GM18499 (cell line): ENCODE measurements at regions not wholly inside any gene's neighbourhood (a gene's known extent, or its start where the extent isn't known, plus 50 kb on each side); places are given as distances from the start of the nearest gene placed in this dataset.

Experiments
- ATAC-seq: cut with Tn5 transposase; IDR thresholded peaks from one replicate; pipeline ENCODE4 v1.9.1; 2021; ENCODE audit warnings: moderate number of reproducible peaks; ENCODE audit not compliant: insufficient read depth, unreplicated experiment

GRCh38 chr2:18819566-18819965 lies 230.2 kb upstream of the NT5C1B start:
- no peak for ATAC-seq

GRCh38 chr2:18814387-18814786 lies 225.0 kb upstream of the NT5C1B start:
- ATAC-seq: no peak

- ATAC-seq: no peak
Observed at GRCh38 chr2:18804536-18804935, 215.2 kb upstream of the NT5C1B start.

- no peak for ATAC-seq
Observed at GRCh38 chr2:18803141-18803939, 214.0 kb upstream of the NT5C1B start.

GRCh38 chr2:18800240-18800971 lies 211.0 kb upstream of the NT5C1B start:
- no peak for ATAC-seq

DNA sequence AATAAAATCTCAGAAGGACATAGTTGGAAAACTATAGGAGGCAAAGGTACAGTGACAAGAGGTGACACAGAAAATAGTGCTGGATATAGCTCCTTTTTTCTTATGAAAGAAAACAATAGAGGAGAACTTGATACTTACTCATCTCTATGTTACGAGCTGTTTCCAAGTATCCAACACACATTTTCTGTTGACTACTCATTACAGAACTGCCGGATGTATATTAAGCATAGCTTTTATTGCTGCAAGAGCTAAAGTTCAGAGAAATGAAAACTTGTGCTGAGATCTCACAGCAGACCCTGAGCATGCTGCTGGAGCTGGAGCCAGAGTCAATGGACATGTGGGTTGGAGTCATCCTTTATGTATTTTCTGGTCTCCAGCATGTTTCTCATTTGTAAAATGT lies 210.0 kb upstream of the NT5C1B start:
- no peak for ATAC-seq

GRCh38 chr2:18797133-18797845 lies 207.9 kb upstream of the NT5C1B start:
- ATAC-seq: no peak

DNA sequence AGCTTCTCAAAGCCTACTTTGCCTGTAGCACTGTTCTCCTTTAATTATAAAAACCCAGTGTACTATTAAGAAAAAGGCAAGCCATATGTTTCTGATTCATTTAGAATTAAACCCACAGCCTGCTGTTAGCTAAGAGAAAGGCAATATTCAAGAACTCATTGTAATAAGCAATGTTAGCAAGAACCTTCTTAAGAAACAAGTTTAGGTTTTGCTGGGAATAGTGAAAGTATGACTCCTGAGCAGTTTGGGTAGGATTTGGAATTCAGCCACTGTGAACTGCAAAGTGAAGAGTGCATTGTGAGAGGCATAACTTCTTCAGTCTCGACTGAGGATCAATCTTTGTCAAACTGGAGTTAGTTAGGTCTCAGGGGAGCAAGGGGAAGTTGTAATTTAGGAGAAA lies 206.5 kb upstream of the NT5C1B start:
- ATAC-seq: no peak

- no peak for ATAC-seq
Observed at GRCh38 chr2:18792684-18793083, 203.3 kb upstream of the NT5C1B start.

DNA sequence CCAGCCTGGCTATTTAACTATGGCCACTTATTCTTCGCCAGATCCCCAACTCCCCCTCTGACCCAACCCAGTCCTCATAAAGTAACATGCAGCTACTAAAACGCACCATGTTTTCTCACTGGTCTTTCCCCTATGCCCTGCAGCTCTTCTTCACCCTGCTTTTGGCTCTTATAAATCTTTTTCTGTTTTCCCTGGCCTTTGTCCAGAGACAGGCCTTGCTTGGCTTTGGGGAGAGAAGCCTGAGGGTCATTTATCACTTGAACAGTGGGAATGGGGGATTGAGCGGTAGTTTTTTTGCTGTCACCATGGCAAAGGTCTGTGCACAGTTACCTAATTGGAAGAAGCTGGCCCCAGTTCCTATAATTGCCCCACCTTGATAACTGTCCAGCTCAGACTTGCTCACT lies 202.9 kb upstream of the NT5C1B start:
- ATAC-seq: no peak

GRCh38 chr2:18791172-18791797 lies 201.9 kb upstream of the NT5C1B start:
- no peak for ATAC-seq

DNA sequence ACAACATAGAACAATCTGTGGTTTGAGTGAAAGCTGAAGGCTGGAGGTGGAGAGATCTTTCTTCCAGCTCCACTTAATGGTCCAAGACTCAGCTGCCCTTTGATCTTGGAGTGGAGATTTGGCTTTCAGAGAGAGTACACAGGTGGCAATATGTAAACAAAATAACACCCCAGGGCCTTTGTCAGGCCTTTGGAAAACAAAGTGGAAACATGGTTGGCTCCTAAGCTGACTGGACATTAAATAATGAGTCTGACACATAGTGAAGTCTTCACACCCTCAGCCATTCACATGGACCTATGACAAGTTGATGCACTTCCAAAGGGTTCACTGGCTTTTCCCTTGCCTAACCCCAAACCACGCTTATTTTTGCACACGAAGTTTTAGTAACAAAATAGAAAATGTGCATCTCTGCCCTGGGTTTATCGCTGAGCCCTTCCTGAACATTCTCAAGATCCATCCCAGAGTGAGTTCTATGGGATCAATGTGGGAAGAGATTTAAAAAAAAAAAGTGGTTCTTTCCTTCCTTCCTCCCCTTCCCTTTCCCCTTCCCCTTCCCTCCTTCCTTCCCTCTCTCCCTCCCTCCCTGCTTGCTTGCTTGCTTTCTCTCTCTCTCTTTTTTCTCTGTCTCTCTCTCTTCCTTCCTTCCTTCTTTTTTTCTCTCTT lies 201.3 kb upstream of the NT5C1B start:
- ATAC-seq: no peak

DNA sequence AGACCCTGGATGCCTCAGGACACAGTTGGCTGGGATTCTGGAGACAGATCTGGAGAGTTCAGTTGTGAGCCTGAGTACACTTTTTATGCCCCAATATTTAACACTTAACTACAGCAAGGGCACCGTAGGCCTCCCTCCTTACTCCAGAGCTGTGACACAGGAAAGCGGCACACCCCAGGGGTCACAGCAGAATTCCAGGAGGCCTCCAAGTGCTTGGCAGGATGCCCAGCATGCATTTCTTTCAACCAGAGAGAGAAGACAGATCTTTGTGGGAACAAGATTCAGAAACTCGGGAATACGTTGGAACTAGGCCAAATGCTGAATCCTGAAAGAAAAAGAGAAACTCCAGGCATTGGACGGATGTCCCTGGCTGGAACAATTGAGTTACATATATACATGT lies 199.2 kb upstream of the NT5C1B start:
- ATAC-seq: no peak

- ATAC-seq: no peak
Observed at GRCh38 chr2:18787726-18788125, 198.4 kb upstream of the NT5C1B start.

- no peak for ATAC-seq
Observed at GRCh38 chr2:18784245-18784644, 194.9 kb upstream of the NT5C1B start.

DNA sequence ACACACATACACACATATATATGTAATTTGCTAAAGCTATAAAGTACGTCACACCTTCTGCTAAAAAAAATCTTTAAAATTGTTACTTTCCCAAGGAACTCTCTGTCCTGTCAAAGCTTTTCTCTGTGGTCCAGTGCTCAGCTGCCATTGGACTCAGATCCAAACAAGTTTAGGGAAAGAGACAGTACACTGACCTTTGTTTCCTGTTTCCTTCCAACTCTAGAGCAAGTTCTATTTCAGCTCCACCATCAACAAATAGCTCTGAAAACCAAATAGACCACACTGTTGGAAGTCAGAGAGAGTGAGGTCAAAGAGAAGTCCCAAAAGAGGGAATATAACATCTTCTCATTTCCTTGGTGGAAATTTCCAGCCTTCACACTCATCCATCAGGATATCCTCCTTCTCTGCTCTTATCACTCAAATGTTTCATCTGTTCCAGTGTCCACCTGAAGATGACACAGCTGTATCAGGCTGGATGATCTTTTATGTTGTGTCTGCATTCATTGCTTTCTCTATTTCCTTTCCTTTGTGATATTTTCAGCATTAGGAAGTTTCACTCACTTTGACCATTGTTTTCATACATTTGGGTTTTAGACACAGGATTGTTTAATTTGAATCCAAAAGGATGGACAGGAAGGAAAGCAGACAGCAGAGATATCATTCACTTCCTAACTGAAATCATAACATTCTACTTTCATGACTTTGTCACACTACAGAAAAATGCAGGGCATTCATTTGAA lies 192.3 kb upstream of the NT5C1B start:
- no peak for ATAC-seq

DNA sequence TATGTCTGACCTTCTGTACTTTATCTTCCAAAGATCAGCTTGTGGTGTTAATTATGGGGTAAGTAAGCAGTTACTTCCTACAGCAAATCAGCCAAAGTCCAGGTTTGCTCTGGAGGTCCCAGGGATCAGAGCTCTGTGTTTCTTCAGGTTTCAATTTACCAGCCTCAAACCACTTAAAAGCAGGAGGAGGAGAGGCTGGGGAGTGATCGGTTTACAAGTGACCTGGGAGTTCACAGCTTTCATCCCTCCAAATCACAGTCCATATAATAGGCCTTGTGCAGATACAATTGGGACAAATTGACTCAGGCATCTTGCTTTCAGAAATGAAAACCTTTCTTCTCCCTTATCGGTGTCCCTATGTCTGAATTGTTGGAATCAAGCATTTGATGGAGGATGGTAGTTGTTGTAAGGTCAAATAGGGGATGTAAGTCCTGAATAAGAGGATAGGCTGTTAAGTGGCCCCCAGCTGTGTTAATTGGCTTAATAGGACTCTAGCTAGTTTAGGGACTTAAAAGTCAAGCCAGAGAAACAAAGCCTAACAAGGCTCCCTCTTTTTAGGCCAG lies 188.0 kb upstream of the NT5C1B start:
- no peak for ATAC-seq

- ATAC-seq: no peak
Observed at GRCh38 chr2:18771212-18771611, 181.8 kb upstream of the NT5C1B start.

- ATAC-seq: no peak
Observed at GRCh38 chr2:18763338-18763737, 174.0 kb upstream of the NT5C1B start.
